Breast epithelium (tissue), 3 donors: ENCODE measurements at regions not wholly inside any gene's neighbourhood (a gene's known extent, or its start where the extent isn't known, plus 50 kb on each side); places are given as distances from the start of the nearest gene placed in this dataset.

Experiments used
- CTCF ChIP-seq, 3 donors: fragments of 450-650 bp; IDR thresholded peaks; one replicate each; pipeline ENCODE4 v1.5.1; 2016 to 2017; ENCODE audit warnings: antibody characterized with exemption in 3 of 3, mild to moderate bottlenecking in 3 of 3, moderate library complexity in 3 of 3
- POLR2A ChIP-seq: fragments of 450-650 bp; IDR thresholded peaks from one replicate; pipeline ENCODE4 v1.6.1; 2016; ENCODE audit warnings: antibody characterized with exemption, mild to moderate bottlenecking, moderate library complexity

- TF ChIP-seq CTCF (IDR thresholded peaks at IDR 0.05) (no peak), POLR2A (no peak)
These were observed 69.7 kb upstream of the DCLK2 start for GRCh38 chr4:150008546-150008945.
